ENCODE measurements at regions not wholly inside any gene's neighbourhood (a gene's known extent, or its start where the extent isn't known, plus 50 kb on each side); places are given as distances from the start of the nearest gene placed in this dataset.

- Histone ChIP-seq H3K4me1 (ENCODE audit: insufficient read depth, low read length) (peaks cover 4% of the 10 kb centered on the region; the same call in 1 of the 2 replicates), H3K27me3 (ENCODE audit: insufficient read depth, low read length) (no peaks in the 10 kb centered on the region), H3K79me2 (ENCODE audit: insufficient read depth, low read length) (no peaks in the 10 kb centered on the region), H2BK120ac (ENCODE audit: low read depth, low read length, poor library complexity, severe bottlenecking) (no peak overlapping the region), H3K56ac (ENCODE audit: insufficient read length, low read depth, low read length) (no peak overlapping the region), H3K27ac (ENCODE audit: insufficient read length, low read depth, low read length) (no peak overlapping the region), H2BK15ac (ENCODE audit: low read depth, low read length) (no peak overlapping the region), H3K23ac (ENCODE audit: insufficient read length, low read depth, low read length) (no peak overlapping the region), H3K4me2 (ENCODE audit: insufficient read depth, insufficient read length, low read length) (no peak overlapping the region), H3T11ph (ENCODE audit: low read length) (no peak overlapping the region), H3K18ac (ENCODE audit: insufficient read length, low read depth, low read length) (no peak overlapping the region), H4K20me1 (ENCODE audit: control insufficient read depth, insufficient read depth, insufficient read length) (no peaks in the 10 kb centered on the region), H4K91ac (ENCODE audit: insufficient read length, low read depth, low read length) (no peak overlapping the region), H2BK5ac (ENCODE audit: insufficient read length, low read length) (no peak overlapping the region), H2BK12ac (ENCODE audit: insufficient read length, low read depth, low read length) (no peak overlapping the region), H3K79me1 (ENCODE audit: insufficient read depth, low read depth, low read length, poor library complexity, severe bottlenecking) (no peaks in the 10 kb centered on the region), H4K5ac (ENCODE audit: insufficient read length, low read depth, low read length) (no peak overlapping the region), H2AK5ac (ENCODE audit: insufficient read length, low read length) (no peak overlapping the region), H2AFZ (ENCODE audit: low read length) (no peak overlapping the region), H3K23me2 (ENCODE audit: insufficient read length, low read depth, low read length, poor library complexity, severe bottlenecking) (no peaks in the 10 kb centered on the region), H3K9me3 (ENCODE audit: control insufficient read depth, low read depth, low read length) (no peaks in the 10 kb centered on the region), H3K9ac (ENCODE audit: extremely low read depth, insufficient read length, low read length) (no peak overlapping the region), H3K14ac (ENCODE audit: insufficient read depth, low read length) (no peak overlapping the region), H2BK20ac (ENCODE audit: low read depth, low read length, poor library complexity, severe bottlenecking) (no peak overlapping the region), H4K8ac (replicated peaks; ENCODE audit: insufficient read length, low read depth, low read length) (no peak overlapping the region), H3K4ac (ENCODE audit: low read depth, low read length) (no peak overlapping the region)
- Mint-ChIP-seq H3K9me3 (no peaks in the 10 kb centered on the region), H3K4me3 (no peak overlapping the region; a peak in 1 of 5 replicates), H3K4me1 (peaks cover 23 to 41% of the 10 kb centered on the region in 2 experiments), H3K27ac (peak overlapping the region in 1 of 3 experiments; percentile 46; a peak in 2 of 7 replicates), H3K36me3 (ENCODE audit: insufficient read depth in 1 of 3, low read depth in 3 of 3) (no peaks in the 10 kb centered on the region), H3K27me3 (ENCODE audit: low read depth) (no peaks in the 10 kb centered on the region)
- DNase-seq, result no peak
- TF ChIP-seq CTCF (conservative IDR thresholded peaks at IDR 0.05), result no peak
Observed at GRCh38 chr2:180905461-180905860, 74.9 kb upstream of the UBE2E3 start.

Measured in H9 (cell line).